SK-N-MC (cell line): ENCODE measurements at regions not wholly inside any gene's neighbourhood (a gene's known extent, or its start where the extent isn't known, plus 50 kb on each side); places are given as distances from the start of the nearest gene placed in this dataset.

ENCODE experiments used
- EZH2 ChIP-seq: fragments of 200-600 bp; sonication (generic); IDR thresholded peaks from one replicate; pipeline ENCODE4 v1.6.1; 2017; ENCODE audit warnings: antibody characterized with exemption
- FOXP2 ChIP-seq: optimal IDR thresholded peaks from 2 replicates; pipeline ENCODE3; 2011; ENCODE audit warnings: mild to moderate bottlenecking, moderate library complexity; ENCODE audit not compliant: insufficient read depth; ENCODE audit errors: extremely low read length, control extremely low read depth
- POLR2AphosphoS5 ChIP-seq: IDR thresholded peaks from 2 replicates; pipeline ENCODE4 v1.6.1; 2012; ENCODE audit warnings: mild to moderate bottlenecking, low read depth, low read length, borderline replicate concordance

DNA sequence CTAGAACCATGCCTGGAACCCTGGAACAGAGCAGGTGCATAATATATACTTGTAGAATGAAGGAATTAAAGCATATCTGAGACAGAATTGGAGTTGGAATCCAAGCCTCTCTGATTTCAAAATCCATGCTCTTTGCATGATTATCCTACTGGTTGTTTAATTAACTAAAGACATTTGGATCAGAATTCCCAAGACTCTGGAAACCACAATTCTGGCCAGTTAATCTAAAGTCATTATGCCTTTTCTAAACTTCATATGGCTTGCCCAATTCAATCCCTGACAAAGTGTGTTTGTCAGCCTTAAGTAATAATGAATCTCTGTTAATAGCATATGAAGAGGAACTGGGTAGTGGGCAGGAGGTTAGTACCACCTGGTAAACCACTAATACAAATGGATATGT is 422.6 kb downstream of the ATP23 start:
- no peak for TF ChIP-seq EZH2
- TF ChIP-seq POLR2AphosphoS5: no peak
- no peak for TF ChIP-seq FOXP2
